K562 (cell line): ENCODE measurements at regions not wholly inside any gene's neighbourhood (a gene's known extent, or its start where the extent isn't known, plus 50 kb on each side); places are given as distances from the start of the nearest gene placed in this dataset.

Source experiments
- ASH1L ChIP-seq: fragments of 450-650 bp; IDR thresholded peaks from 2 replicates; pipeline ENCODE4 v1.6.1; 2018; ENCODE audit warnings: borderline replicate concordance, mild to moderate bottlenecking, low read depth; ENCODE audit not compliant: partially characterized antibody
- C11orf30 ChIP-seq: fragments of 450-650 bp; IDR thresholded peaks from 2 replicates; pipeline ENCODE4 v1.6.1; 2016; ENCODE audit warnings: low read depth, mild to moderate bottlenecking
- ELF4 ChIP-seq: fragments of 450-650 bp; formaldehyde crosslinking; IDR thresholded peaks from 2 replicates; pipeline ENCODE4 v1.4.0; 2022; ENCODE audit warnings: missing genetic modification characterization
- NR1H2 ChIP-seq: sonication (generic); formaldehyde crosslinking; IDR thresholded peaks from 2 replicates; pipeline ENCODE4 v1.4.0; 2020; ENCODE audit warnings: mild to moderate bottlenecking, missing genetic modification reagents
- PCBP2 ChIP-seq: fragments of 200-400 bp; formaldehyde crosslinking; IDR thresholded peaks from 2 replicates; pipeline ENCODE4 v1.6.1; 2018; ENCODE audit warnings: low read length, low read depth, mild to moderate bottlenecking, moderate library complexity; ENCODE audit not compliant: poor library complexity, severe bottlenecking
- POLR2A ChIP-seq: fragments of 450-650 bp; conservative IDR thresholded peaks from 2 replicates; pipeline ENCODE4 v1.6.1; 2016
- RBM39 ChIP-seq: fragments of 200-400 bp; formaldehyde crosslinking; optimal IDR thresholded peaks from 2 replicates; pipeline ENCODE3; 2018; ENCODE audit warnings: low read depth, low read length
- TAF15 ChIP-seq: fragments of 200-400 bp; formaldehyde crosslinking; IDR thresholded peaks from 2 replicates; pipeline ENCODE4 v1.6.1; 2017; ENCODE audit warnings: mild to moderate bottlenecking, low read depth, low read length, moderate library complexity
- ZNF224 ChIP-seq: sonication (generic); formaldehyde crosslinking; IDR thresholded peaks from 2 replicates; pipeline ENCODE4 v1.8.0; 2022; ENCODE audit warnings: mild to moderate bottlenecking, missing genetic modification reagents
- TF ChIP-seq, protein P1 (sequence below): sonication (generic); formaldehyde crosslinking; IDR thresholded peaks from 2 replicates; pipeline ENCODE4 v1.9.0; 2022; ENCODE audit warnings: mild to moderate bottlenecking, missing genetic modification reagents

DNA sequence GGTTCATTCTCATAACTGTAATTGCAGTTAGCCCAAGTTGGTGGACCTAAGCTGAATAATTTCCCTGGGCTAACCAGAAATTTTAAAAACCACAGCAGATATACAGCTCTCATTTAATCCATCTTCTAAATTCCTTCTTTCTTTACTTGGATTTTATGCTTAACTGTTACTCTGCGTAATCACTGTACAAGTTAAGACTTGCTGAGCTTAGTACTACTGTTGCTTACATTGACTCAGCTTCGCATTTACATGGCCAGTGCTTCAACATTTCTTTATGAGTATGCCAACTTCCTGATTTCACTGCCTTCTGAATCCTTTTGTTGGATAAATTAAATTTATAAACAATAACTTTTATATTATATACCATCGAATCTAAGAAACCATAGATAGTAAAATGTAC lies 147.4 kb downstream of the SLC38A4 start:
- no peak for TF ChIP-seq PCBP2
- no peak for TF ChIP-seq ELF4
- no peak for TF ChIP-seq POLR2A
- TF ChIP-seq ASH1L: no peak
- TF ChIP-seq RBM39: no peak
- TF ChIP-seq, protein P1, sequence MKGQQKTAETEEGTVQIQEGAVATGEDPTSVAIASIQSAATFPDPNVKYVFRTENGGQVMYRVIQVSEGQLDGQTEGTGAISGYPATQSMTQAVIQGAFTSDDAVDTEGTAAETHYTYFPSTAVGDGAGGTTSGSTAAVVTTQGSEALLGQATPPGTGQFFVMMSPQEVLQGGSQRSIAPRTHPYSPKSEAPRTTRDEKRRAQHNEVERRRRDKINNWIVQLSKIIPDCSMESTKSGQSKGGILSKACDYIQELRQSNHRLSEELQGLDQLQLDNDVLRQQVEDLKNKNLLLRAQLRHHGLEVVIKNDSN (CRISPR knock-in tag): no peak
- TF ChIP-seq ZNF224: no peak
- TF ChIP-seq NR1H2 (CRISPR knock-in tag): no peak
- no peak for TF ChIP-seq C11orf30
- TF ChIP-seq TAF15: no peak
